ENCODE measurements at regions not wholly inside any gene's neighbourhood (a gene's known extent, or its start where the extent isn't known, plus 50 kb on each side); places are given as distances from the start of the nearest gene placed in this dataset.

GRCh38 chrX:122196343-122196742 is 987.7 kb upstream of the GRIA3 start:
- Histone ChIP-seq H3K27ac (ENCODE audit: low read depth, low read length) (no peak overlapping the region), H3K4me1 (ENCODE audit: insufficient read depth, low read length) (no peaks in the 10 kb centered on the region), H3K4me2 (ENCODE audit: insufficient read depth, low read length) (no peak overlapping the region), H3K4me3 (ENCODE audit: insufficient read depth, low read length) (no peak overlapping the region), H3K79me2 (ENCODE audit: insufficient read depth, low read length) (no peaks in the 10 kb centered on the region), H2AFZ (ENCODE audit: low read length) (no peak overlapping the region), H4K20me1 (ENCODE audit: insufficient read depth, low read length) (no peaks in the 10 kb centered on the region), H3K9me3 (ENCODE audit: low read depth, low read length) (peaks cover 2% of the 10 kb centered on the region), H3K27me3 (ENCODE audit: insufficient read depth, low read length) (no peaks in the 10 kb centered on the region), H3K36me3 (ENCODE audit: insufficient read depth, low read length) (no peaks in the 10 kb centered on the region)
- TF ChIP-seq, protein P1, sequence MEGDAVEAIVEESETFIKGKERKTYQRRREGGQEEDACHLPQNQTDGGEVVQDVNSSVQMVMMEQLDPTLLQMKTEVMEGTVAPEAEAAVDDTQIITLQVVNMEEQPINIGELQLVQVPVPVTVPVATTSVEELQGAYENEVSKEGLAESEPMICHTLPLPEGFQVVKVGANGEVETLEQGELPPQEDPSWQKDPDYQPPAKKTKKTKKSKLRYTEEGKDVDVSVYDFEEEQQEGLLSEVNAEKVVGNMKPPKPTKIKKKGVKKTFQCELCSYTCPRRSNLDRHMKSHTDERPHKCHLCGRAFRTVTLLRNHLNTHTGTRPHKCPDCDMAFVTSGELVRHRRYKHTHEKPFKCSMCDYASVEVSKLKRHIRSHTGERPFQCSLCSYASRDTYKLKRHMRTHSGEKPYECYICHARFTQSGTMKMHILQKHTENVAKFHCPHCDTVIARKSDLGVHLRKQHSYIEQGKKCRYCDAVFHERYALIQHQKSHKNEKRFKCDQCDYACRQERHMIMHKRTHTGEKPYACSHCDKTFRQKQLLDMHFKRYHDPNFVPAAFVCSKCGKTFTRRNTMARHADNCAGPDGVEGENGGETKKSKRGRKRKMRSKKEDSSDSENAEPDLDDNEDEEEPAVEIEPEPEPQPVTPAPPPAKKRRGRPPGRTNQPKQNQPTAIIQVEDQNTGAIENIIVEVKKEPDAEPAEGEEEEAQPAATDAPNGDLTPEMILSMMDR (IDR thresholded peaks at IDR 0.05; ENCODE audit: extremely low read depth, low read depth, low read length), result no peak
- no peak for DNase-seq (ENCODE audit: insufficient read length, low spot score, missing footprints)

- Histone ChIP-seq H2AFZ (ENCODE audit: low read length) (no peak overlapping the region), H3K4me1 (ENCODE audit: insufficient read depth, low read length) (no peaks in the 10 kb centered on the region), H3K27ac (ENCODE audit: low read depth, low read length) (no peak overlapping the region), H3K4me2 (ENCODE audit: insufficient read depth, low read length) (no peak overlapping the region), H3K4me3 (ENCODE audit: insufficient read depth, low read length) (no peak overlapping the region), H3K36me3 (ENCODE audit: insufficient read depth, low read length) (no peaks in the 10 kb centered on the region), H3K79me2 (ENCODE audit: insufficient read depth, low read length) (no peaks in the 10 kb centered on the region), H3K27me3 (ENCODE audit: insufficient read depth, low read length) (no peaks in the 10 kb centered on the region), H4K20me1 (ENCODE audit: insufficient read depth, low read length) (no peaks in the 10 kb centered on the region), H3K9me3 (ENCODE audit: low read depth, low read length) (no peaks in the 10 kb centered on the region)
- DNase-seq (ENCODE audit: insufficient read length, low spot score, missing footprints), result no peak
- TF ChIP-seq, protein P1 (IDR thresholded peaks at IDR 0.05; ENCODE audit: extremely low read depth, low read depth, low read length), result no peak
Measured at GRCh38 chrX:122203399-122203798, 980.7 kb upstream of the GRIA3 start.

GRCh38 chrX:122218666-122219065 is 965.4 kb upstream of the GRIA3 start:
- Histone ChIP-seq H4K20me1 (ENCODE audit: insufficient read depth, low read length) (no peaks in the 10 kb centered on the region), H3K27ac (ENCODE audit: low read depth, low read length) (no peak overlapping the region), H3K4me1 (ENCODE audit: insufficient read depth, low read length) (no peaks in the 10 kb centered on the region), H2AFZ (ENCODE audit: low read length) (no peak overlapping the region), H3K79me2 (ENCODE audit: insufficient read depth, low read length) (no peaks in the 10 kb centered on the region), H3K4me3 (ENCODE audit: insufficient read depth, low read length) (no peak overlapping the region), H3K9me3 (ENCODE audit: low read depth, low read length) (no peaks in the 10 kb centered on the region), H3K4me2 (ENCODE audit: insufficient read depth, low read length) (no peak overlapping the region), H3K36me3 (ENCODE audit: insufficient read depth, low read length) (no peaks in the 10 kb centered on the region), H3K27me3 (ENCODE audit: insufficient read depth, low read length) (no peaks in the 10 kb centered on the region)
- TF ChIP-seq, protein P1 (IDR thresholded peaks at IDR 0.05; ENCODE audit: extremely low read depth, low read depth, low read length), result no peak
- DNase-seq (ENCODE audit: insufficient read length, low spot score, missing footprints), result no peak

DNA sequence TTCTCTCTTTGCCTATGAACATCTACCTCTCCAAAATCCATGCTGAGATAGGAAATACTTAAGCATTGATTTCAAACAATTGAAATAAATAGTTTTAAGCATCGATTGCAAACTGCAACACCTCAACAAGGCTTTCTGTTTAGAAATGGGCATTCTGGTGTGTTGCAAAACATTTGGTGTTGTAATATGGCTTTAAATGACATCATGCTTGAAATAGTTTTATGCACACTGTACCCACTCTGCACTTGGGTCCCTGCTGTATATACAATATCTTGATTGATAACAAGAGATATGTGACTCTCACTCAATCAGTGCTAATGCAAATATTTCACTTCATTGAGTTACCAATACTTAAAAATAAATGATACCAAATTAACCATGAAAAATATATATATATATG is 964.9 kb upstream of the GRIA3 start:
- no peak overlapping the region for H3K4me3 ChIP-seq (ENCODE audit: insufficient read depth, low read length)
- H3K79me2 ChIP-seq (ENCODE audit: insufficient read depth, low read length), result no peaks in the 10 kb centered on the region
- H3K4me1 ChIP-seq (ENCODE audit: insufficient read depth, low read length), result no peaks in the 10 kb centered on the region
- no peak overlapping the region for H3K4me2 ChIP-seq (ENCODE audit: insufficient read depth, low read length)
- no peaks in the 10 kb centered on the region for H3K9me3 ChIP-seq (ENCODE audit: low read depth, low read length)
- DNase-seq (ENCODE audit: insufficient read length, low spot score, missing footprints), result no peak
- H3K36me3 ChIP-seq (ENCODE audit: insufficient read depth, low read length), result no peaks in the 10 kb centered on the region
- no peak overlapping the region for H3K27ac ChIP-seq (ENCODE audit: low read depth, low read length)
- H4K20me1 ChIP-seq (ENCODE audit: insufficient read depth, low read length), result no peaks in the 10 kb centered on the region
- H3K27me3 ChIP-seq (ENCODE audit: insufficient read depth, low read length), result no peaks in the 10 kb centered on the region
- no peak overlapping the region for H2AFZ ChIP-seq (ENCODE audit: low read length)
- TF ChIP-seq, protein P1 (IDR thresholded peaks at IDR 0.05; ENCODE audit: extremely low read depth, low read depth, low read length), result no peak

Measured in osteoblast (primary cell).